Bronchial epithelial cell (primary cell): ENCODE measurements at regions not wholly inside any gene's neighbourhood (a gene's known extent, or its start where the extent isn't known, plus 50 kb on each side); places are given as distances from the start of the nearest gene placed in this dataset.

Source experiments
- DNase-seq: peaks from one replicate; pipeline ENCODE4 v3.0.0-alpha.2; 2010; ENCODE audit warnings: low read depth
- FAIRE-seq: peaks from 2 replicates; lab custom pipeline; 2011; peaks lifted over from hg19 to GRCh38; lab: Jason Lieb, UNC
- H3K27me3 ChIP-seq: 2 replicates; pipeline ENCODE4 v1.5.1; 2011; ENCODE audit warnings: low read length; ENCODE audit not compliant: control insufficient read depth, insufficient read depth
- H3K36me3 ChIP-seq: 2 replicates; pipeline ENCODE4 v1.5.1; 2011; ENCODE audit warnings: low read length; ENCODE audit not compliant: control insufficient read depth, insufficient read depth
- H3K4me3 ChIP-seq: 2 replicates; pipeline ENCODE4 v1.5.1; 2011; ENCODE audit warnings: mild to moderate bottlenecking, low read depth, low read length, control low read depth
- TF ChIP-seq, protein P1 (sequence below): IDR thresholded peaks from 2 replicates; pipeline ENCODE4 v1.5.1; 2011; ENCODE audit warnings: mild to moderate bottlenecking, moderate library complexity, low read length, control low read depth, inconsistent platforms; ENCODE audit not compliant: insufficient read depth, severe bottlenecking

DNA sequence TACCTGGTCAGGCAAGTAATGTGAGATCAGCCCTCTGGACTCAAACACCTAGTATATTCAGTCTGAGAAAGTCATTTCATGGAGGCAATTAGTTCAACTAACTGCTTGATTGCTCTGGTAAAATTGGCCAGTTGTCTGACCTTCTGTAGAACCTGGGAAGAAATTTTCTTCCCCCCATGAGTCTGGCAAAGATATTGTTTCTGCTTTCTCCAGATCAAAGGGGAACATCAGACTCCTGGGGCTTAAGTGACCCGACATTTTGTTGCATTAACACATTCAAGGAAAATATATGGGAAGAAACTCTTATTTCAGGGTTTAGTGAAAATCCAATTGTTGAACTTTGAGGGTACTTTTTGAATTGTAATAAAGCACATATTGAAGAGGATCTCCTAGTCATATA, 375.1 kb downstream of the SUCLG1 start:
- DNase-seq (no peak), FAIRE-seq (no peak)
- H3K27me3 ChIP-seq, result no peaks in the 10 kb centered on the region
- TF ChIP-seq, protein P1, sequence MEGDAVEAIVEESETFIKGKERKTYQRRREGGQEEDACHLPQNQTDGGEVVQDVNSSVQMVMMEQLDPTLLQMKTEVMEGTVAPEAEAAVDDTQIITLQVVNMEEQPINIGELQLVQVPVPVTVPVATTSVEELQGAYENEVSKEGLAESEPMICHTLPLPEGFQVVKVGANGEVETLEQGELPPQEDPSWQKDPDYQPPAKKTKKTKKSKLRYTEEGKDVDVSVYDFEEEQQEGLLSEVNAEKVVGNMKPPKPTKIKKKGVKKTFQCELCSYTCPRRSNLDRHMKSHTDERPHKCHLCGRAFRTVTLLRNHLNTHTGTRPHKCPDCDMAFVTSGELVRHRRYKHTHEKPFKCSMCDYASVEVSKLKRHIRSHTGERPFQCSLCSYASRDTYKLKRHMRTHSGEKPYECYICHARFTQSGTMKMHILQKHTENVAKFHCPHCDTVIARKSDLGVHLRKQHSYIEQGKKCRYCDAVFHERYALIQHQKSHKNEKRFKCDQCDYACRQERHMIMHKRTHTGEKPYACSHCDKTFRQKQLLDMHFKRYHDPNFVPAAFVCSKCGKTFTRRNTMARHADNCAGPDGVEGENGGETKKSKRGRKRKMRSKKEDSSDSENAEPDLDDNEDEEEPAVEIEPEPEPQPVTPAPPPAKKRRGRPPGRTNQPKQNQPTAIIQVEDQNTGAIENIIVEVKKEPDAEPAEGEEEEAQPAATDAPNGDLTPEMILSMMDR, result no peak
- H3K4me3 ChIP-seq, result no peak overlapping the region
- H3K36me3 ChIP-seq, result no peaks in the 10 kb centered on the region

DNA sequence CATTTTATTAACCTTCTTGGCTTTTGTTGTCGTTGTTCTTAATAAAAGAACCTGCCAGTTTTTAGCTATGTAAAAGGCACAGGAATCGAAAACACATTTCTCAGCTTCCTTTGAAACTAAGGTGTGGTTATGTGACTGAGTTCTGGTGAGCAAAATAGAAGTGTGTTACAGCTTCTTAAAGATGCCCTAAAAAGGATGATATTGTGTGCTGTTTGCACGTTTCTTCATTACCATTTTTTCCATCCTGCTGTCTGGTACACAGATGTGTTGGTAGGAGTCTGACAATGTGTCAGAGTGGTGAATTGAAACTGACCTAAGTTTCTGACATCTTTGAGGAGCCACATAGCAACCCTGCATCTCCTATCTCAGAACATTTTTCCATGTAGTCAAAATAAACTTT, 380.6 kb downstream of the SUCLG1 start:
- FAIRE-seq, result no peak
- no peaks in the 10 kb centered on the region for H3K36me3 ChIP-seq
- no peaks in the 10 kb centered on the region for H3K27me3 ChIP-seq
- H3K4me3 ChIP-seq, result no peak overlapping the region
- DNase-seq, result no peak
- TF ChIP-seq, protein P1, result no peak

DNA sequence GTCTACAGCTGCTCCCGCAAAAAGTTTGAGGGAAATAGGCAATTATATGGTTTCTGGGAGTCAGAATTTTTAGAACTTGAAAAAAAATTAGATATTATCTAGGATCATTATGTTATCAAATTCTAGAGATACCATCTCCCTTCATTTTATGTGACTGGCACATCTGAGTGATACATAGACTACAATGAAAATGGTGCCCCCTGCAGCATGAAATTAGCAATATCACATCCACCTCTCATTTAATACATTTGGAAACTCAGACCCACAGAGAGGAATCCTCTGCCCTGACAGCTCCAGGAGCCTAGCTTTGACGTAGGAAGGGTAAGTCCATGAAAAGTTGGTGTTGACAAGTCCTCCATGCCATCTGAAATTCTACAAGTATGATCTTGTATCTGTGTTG, 381.6 kb downstream of the SUCLG1 start:
- no peak overlapping the region for H3K4me3 ChIP-seq
- DNase-seq (peak; percentile 24), FAIRE-seq (no peak)
- TF ChIP-seq, protein P1, result peak; percentile 18
- H3K36me3 ChIP-seq, result no peaks in the 10 kb centered on the region
- no peaks in the 10 kb centered on the region for H3K27me3 ChIP-seq

DNA sequence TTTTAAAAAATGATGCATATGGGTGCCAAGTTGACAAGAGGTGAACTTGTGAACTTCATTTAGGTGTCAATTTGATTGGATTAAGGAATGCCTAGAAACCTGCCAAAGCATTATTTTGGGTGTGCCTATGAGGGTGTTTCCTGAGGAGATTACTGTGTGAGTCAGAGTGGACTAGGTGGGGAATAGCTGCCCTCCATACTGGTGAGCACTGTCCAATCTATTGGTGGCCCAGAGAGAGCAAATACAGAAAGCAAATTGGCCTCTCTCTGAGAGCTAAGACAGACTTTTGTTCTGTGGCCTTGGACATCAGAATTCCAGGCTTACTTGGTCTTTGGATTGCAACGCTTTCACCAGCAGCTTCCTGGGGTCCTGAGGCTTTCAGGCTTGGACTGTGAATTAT, 388.0 kb downstream of the SUCLG1 start:
- Histone ChIP-seq H3K36me3 (no peaks in the 10 kb centered on the region), H3K27me3 (no peaks in the 10 kb centered on the region), H3K4me3 (no peak overlapping the region)
- no peak for DNase-seq
- no peak for FAIRE-seq
- TF ChIP-seq, protein P1, result no peak

DNA sequence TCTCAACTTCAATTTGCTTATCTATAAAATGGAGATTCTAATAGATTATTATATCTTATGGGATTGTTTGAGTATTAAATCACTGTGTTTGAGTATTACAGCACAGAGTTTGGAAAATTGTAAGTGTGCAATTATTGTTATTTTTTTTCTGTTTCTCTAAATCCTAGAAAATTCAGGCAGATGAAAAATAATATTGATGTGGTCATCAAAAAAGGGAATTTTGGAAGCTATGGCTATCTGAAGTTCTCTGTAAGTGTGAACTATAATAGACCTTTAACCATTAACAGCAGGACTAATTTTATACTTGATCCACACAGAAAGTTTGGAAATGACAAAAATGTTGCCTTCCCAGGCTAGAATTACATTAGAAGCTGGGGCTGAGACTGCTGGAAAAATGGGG, 393.2 kb downstream of the SUCLG1 start:
- H3K27me3 ChIP-seq, result no peaks in the 10 kb centered on the region
- TF ChIP-seq, protein P1, result no peak
- H3K4me3 ChIP-seq, result no peak overlapping the region
- no peak for DNase-seq
- no peaks in the 10 kb centered on the region for H3K36me3 ChIP-seq
- FAIRE-seq, result no peak

DNA sequence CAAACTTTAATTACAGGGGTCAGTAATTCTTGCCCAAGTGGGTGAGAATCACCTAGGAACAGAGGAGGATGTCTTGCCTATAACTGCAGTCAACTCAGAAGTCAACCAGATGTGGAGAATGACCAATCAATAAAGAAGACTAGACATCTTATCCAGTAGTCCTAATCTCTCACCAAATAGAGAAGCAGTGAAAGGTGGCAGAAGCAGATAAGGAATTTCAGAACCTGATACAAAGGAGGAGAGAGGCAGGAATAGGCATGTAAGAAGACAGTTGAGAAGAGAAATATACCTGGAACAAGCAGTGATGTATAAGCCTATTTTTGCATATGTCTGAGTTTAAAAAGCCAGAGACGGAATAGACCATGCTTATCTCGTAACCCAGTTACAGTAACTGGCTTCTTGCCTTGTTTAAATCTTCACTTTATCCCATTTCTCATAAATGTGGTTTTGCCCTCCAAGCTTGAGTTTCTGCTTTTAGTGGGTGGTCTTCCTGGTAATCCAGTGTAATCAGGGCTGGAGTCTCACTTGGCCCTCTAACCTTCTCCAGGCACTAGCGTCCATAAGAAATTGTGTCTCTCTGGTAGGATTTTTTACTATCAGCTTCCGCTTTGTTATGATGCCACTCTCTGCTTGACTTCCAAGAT, 401.0 kb downstream of the SUCLG1 start:
- no peaks in the 10 kb centered on the region for H3K27me3 ChIP-seq
- FAIRE-seq (no peak), DNase-seq (no peak)

More for the DNA sequence above, 401.0 kb downstream of the SUCLG1 start:
- Histone ChIP-seq H3K36me3 (no peaks in the 10 kb centered on the region), H3K4me3 (no peak overlapping the region)
- TF ChIP-seq, protein P1, result no peak
